ENCODE measurements at regions not wholly inside any gene's neighbourhood (a gene's known extent, or its start where the extent isn't known, plus 50 kb on each side); places are given as distances from the start of the nearest gene placed in this dataset.

- Histone ChIP-seq H3K4me3 (no peak overlapping the region), H2AFZ (no peak overlapping the region), H3F3A (replicated peaks; ENCODE audit: low read depth) (no peaks in the 10 kb centered on the region), H4K20me1 (replicated peaks; ENCODE audit: insufficient read depth) (no peaks in the 10 kb centered on the region), H3K4me1 (ENCODE audit: insufficient read depth) (no peaks in the 10 kb centered on the region), H3K27ac (ENCODE audit: low read depth) (no peak overlapping the region), H3K4me2 (no peak overlapping the region), H3K9me2 (ENCODE audit: insufficient read depth) (peaks cover 9% of the 10 kb centered on the region; the same call in 1 of the 2 replicates), H3K27me3 (ENCODE audit: insufficient read depth) (no peaks in the 10 kb centered on the region), H3K36me3 (ENCODE audit: insufficient read depth) (no peaks in the 10 kb centered on the region), H3K79me2 (replicated peaks; ENCODE audit: insufficient read depth) (no peaks in the 10 kb centered on the region)
- ATAC-seq (no peak), DNase-seq (ENCODE audit: low spot score) (no peak)
- Mint-ChIP-seq H3K27ac (no peak overlapping the region), H3K4me1 (no peaks in the 10 kb centered on the region), H3K27me3 (ENCODE audit: insufficient read depth, low read depth, poor library complexity) (peaks cover 7% of the 10 kb centered on the region), H3K9me3 (0 out of 3 replicates have a peak, but pooled peaks cover 2% of the 10 kb centered on the region), H3K4me3 (no peak overlapping the region), H3K36me3 (ENCODE audit: low read depth) (no peaks in the 10 kb centered on the region)
- TF ChIP-seq NANOG (IDR thresholded peaks at IDR 0.05; ENCODE audit: borderline replicate concordance): no peak
Measured at GRCh38 chr7:46004965-46005364, 83.9 kb upstream of the IGFBP3 start.

- Histone ChIP-seq H2AFZ (no peak overlapping the region), H3K36me3 (ENCODE audit: insufficient read depth) (no peaks in the 10 kb centered on the region), H4K20me1 (replicated peaks; ENCODE audit: insufficient read depth) (no peaks in the 10 kb centered on the region), H3K4me3 (no peak overlapping the region), H3K9me2 (ENCODE audit: insufficient read depth) (peaks cover 9% of the 10 kb centered on the region), H3K4me1 (ENCODE audit: insufficient read depth) (no peaks in the 10 kb centered on the region), H3K79me2 (replicated peaks; ENCODE audit: insufficient read depth) (no peaks in the 10 kb centered on the region), H3K27me3 (ENCODE audit: insufficient read depth) (no peaks in the 10 kb centered on the region), H3F3A (replicated peaks; ENCODE audit: low read depth) (no peaks in the 10 kb centered on the region), H3K4me2 (no peak overlapping the region), H3K27ac (ENCODE audit: low read depth) (no peak overlapping the region)
- H3K9me3 Mint-ChIP-seq: 0 out of 3 replicates have a peak, but pooled peaks cover 2% of the 10 kb centered on the region
- no peaks in the 10 kb centered on the region for H3K4me1 Mint-ChIP-seq
- no peak overlapping the region for H3K27ac Mint-ChIP-seq
- H3K4me3 Mint-ChIP-seq: no peak overlapping the region
- ATAC-seq (no peak), DNase-seq (ENCODE audit: low spot score) (no peak)
- H3K27me3 Mint-ChIP-seq (ENCODE audit: insufficient read depth, low read depth, poor library complexity): peaks cover 7% of the 10 kb centered on the region
- H3K36me3 Mint-ChIP-seq (ENCODE audit: low read depth): no peaks in the 10 kb centered on the region
- no peak for TF ChIP-seq ZNF462 (CRISPR knock-in tag; IDR thresholded peaks at IDR 0.05)
- TF ChIP-seq CTCF (conservative IDR thresholded peaks at IDR 0.05; ENCODE audit: low read depth in 2 of 2): no peak
- TF ChIP-seq STAT1 (IDR thresholded peaks at IDR 0.05; ENCODE audit: unreplicated experiment): no peak
- no peak for TF ChIP-seq EZH2 (IDR thresholded peaks at IDR 0.05; ENCODE audit: low read depth, unreplicated experiment)
- no peak for TF ChIP-seq REST (IDR thresholded peaks at IDR 0.05; ENCODE audit: unreplicated experiment)
- no peak for TF ChIP-seq NANOG (IDR thresholded peaks at IDR 0.05; ENCODE audit: borderline replicate concordance)
Measured at GRCh38 chr7:46003896-46004875, 83.1 kb upstream of the IGFBP3 start.
